Mesenchymal stem cell (in vitro differentiated cells and primary cell): ENCODE measurements at regions not wholly inside any gene's neighbourhood (a gene's known extent, or its start where the extent isn't known, plus 50 kb on each side); places are given as distances from the start of the nearest gene placed in this dataset.
"Not testable (repeated sequence)": the region's sequence is repeated elsewhere in the genome, so short reads cannot be mapped to it uniquely, and the experiment has no call there.

Experiments used
- DNase-seq: peaks from one replicate; pipeline ENCODE4 v3.0.0-alpha.2; 2013
- H2AFZ ChIP-seq: one replicate; pipeline ENCODE4 v1.6.1; 2013; ENCODE audit warnings: low read depth, mild to moderate bottlenecking, control low read depth, inconsistent platforms, low read length, moderate library complexity
- H2AK5ac ChIP-seq: 2 replicates; pipeline ENCODE4 v1.6.1; 2013; ENCODE audit warnings: low read length, moderate library complexity, mild to moderate bottlenecking, inconsistent platforms; ENCODE audit not compliant: severe bottlenecking
- H2BK120ac ChIP-seq: one replicate; pipeline ENCODE4 v1.6.1; 2013; ENCODE audit warnings: low read depth, mild to moderate bottlenecking, inconsistent platforms, low read length, moderate library complexity
- H2BK12ac ChIP-seq, 2 experiments: one replicate each; pipeline ENCODE4 v1.6.1; 2013; ENCODE audit warnings: inconsistent platforms in 2 of 2, low read length in 2 of 2, mild to moderate bottlenecking in 2 of 2, moderate library complexity in 2 of 2, control low read depth in 1 of 2
- H2BK15ac ChIP-seq: one replicate; pipeline ENCODE4 v1.6.1; 2013; ENCODE audit warnings: mild to moderate bottlenecking, low read depth, inconsistent platforms; ENCODE audit not compliant: poor library complexity, severe bottlenecking
- H2BK5ac ChIP-seq: 2 replicates; pipeline ENCODE4 v1.6.1; 2013; ENCODE audit warnings: low read depth, mild to moderate bottlenecking, low read length, control low read depth, inconsistent platforms; ENCODE audit not compliant: poor library complexity, severe bottlenecking
- H3K14ac ChIP-seq, 2 experiments: one replicate each; pipeline ENCODE4 v1.6.1; 2013; ENCODE audit warnings: inconsistent platforms in 2 of 2, low read length in 2 of 2, control low read depth in 1 of 2, mild to moderate bottlenecking in 1 of 2, moderate library complexity in 1 of 2
- H3K18ac ChIP-seq, 2 experiments: one replicate each; pipeline ENCODE4 v1.6.1; 2013; ENCODE audit warnings: inconsistent platforms in 2 of 2, low read length in 2 of 2, control low read depth in 1 of 2, low read depth in 1 of 2, mild to moderate bottlenecking in 1 of 2
- H3K23ac ChIP-seq, 2 experiments: one replicate each; pipeline ENCODE4 v1.6.1; 2013; ENCODE audit warnings: inconsistent platforms in 2 of 2, low read length in 2 of 2, mild to moderate bottlenecking in 2 of 2, moderate library complexity in 2 of 2, control low read depth in 1 of 2
- H3K27ac ChIP-seq: 2 replicates; pipeline ENCODE4 v1.5.1; 2013; ENCODE audit warnings: mild to moderate bottlenecking, moderate library complexity, low read length, control low read depth, inconsistent platforms; ENCODE audit not compliant: poor library complexity, severe bottlenecking
- H3K27me3 ChIP-seq, 2 experiments: 2 replicates each; pipeline versions ENCODE4 v1.6.1 to v1.7.0; 2013; ENCODE audit warnings: low read length in 2 of 2, mild to moderate bottlenecking in 2 of 2, moderate library complexity in 2 of 2, control low read depth in 1 of 2, inconsistent platforms in 1 of 2; ENCODE audit not compliant: control insufficient read depth in 1 of 2, insufficient read depth in 1 of 2
- H3K36me3 ChIP-seq, 2 experiments: 2 replicates each; pipeline versions ENCODE4 v1.6.1 to v1.7.0; 2013; ENCODE audit warnings: low read length in 2 of 2, control low read depth in 1 of 2, inconsistent platforms in 1 of 2, low read depth in 1 of 2, mild to moderate bottlenecking in 1 of 2; ENCODE audit not compliant: insufficient read depth in 2 of 2, control insufficient read depth in 1 of 2
- H3K4ac ChIP-seq, 2 experiments: one replicate each; pipeline ENCODE4 v1.6.1; 2013; ENCODE audit warnings: inconsistent platforms in 2 of 2, low read length in 2 of 2, mild to moderate bottlenecking in 2 of 2, moderate library complexity in 2 of 2, control low read depth in 1 of 2, low read depth in 1 of 2
- H3K4me1 ChIP-seq: 2 replicates; pipeline ENCODE4 v1.6.1; 2013; ENCODE audit warnings: low read depth, low read length, control low read depth; ENCODE audit not compliant: control insufficient read depth, insufficient read depth
- H3K4me2 ChIP-seq: 2 replicates; pipeline ENCODE4 v1.6.1; 2013; ENCODE audit warnings: low read length, mild to moderate bottlenecking, inconsistent platforms; ENCODE audit not compliant: poor library complexity, severe bottlenecking
- H3K4me3 ChIP-seq, 2 experiments: 2 replicates each; pipeline versions ENCODE4 v1.5.1 to v1.7.0; 2013; ENCODE audit warnings: low read length in 2 of 2, mild to moderate bottlenecking in 2 of 2, control low read depth in 1 of 2, low read depth in 1 of 2; ENCODE audit not compliant: insufficient read depth in 1 of 2
- H3K79me1 ChIP-seq: replicated peaks from 2 replicates; pipeline ENCODE4 v1.6.1; 2013; ENCODE audit warnings: mild to moderate bottlenecking, control low read depth, low read length, inconsistent platforms; ENCODE audit not compliant: poor library complexity, severe bottlenecking
- H3K9ac ChIP-seq: 2 replicates; pipeline ENCODE4 v1.7.0; 2013; ENCODE audit warnings: mild to moderate bottlenecking, low read length, moderate library complexity
- H3K9me3 ChIP-seq: 2 replicates; pipeline ENCODE4 v1.7.0; 2013; ENCODE audit warnings: mild to moderate bottlenecking, low read length; ENCODE audit not compliant: control insufficient read depth
- H4K8ac ChIP-seq: one replicate; pipeline ENCODE4 v1.6.1; 2013; ENCODE audit warnings: inconsistent platforms, mild to moderate bottlenecking, low read length, moderate library complexity
- H4K91ac ChIP-seq: one replicate; pipeline ENCODE4 v1.6.1; 2013; ENCODE audit warnings: mild to moderate bottlenecking, low read length, inconsistent platforms
- WGBS: methylation state at CpG from one replicate; pipeline ENCODE4 v1.1.7; 2013; ENCODE audit warnings: mixed read lengths; 5-methylcytosine and 5-hydroxymethylcytosine counted together

DNA sequence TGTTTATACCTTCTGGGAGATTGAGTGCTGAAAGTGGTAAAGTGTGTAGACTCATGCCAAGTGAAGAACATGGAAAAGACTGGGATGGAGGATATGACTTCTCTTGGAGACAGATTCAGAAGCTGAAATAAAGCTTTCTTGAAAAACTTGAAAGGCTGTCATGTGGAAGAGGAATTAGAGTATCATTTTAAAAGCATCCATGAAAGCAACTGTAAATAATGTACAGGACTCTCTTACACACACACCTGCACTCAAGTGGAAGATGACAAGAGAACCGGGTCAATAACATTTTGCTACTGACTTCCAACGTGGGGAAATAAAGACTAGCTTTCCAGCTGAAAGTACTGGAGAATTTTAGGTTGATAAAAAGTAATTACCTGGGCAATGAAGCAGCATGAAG is 658.2 kb downstream of the TDRD15 start:
- Histone ChIP-seq H3K4ac (no peak overlapping the region), H3K4me2 (no peak overlapping the region), H3K27me3 (no peaks in the 10 kb centered on the region), H3K9ac (no peak overlapping the region), H2AFZ (no peak overlapping the region), H3K27ac (no peak overlapping the region), H3K23ac (no peak overlapping the region), H3K4me1 (no peaks in the 10 kb centered on the region), H2BK120ac (no peak overlapping the region), H3K18ac (no peak overlapping the region), H3K4me3 (no peak overlapping the region), H4K8ac (no peak overlapping the region), H2BK5ac (no peak overlapping the region), H2AK5ac (no peak overlapping the region), H2BK15ac (no peak overlapping the region), H3K79me1 (no peaks in the 10 kb centered on the region), H3K36me3 (no peaks in the 10 kb centered on the region), H2BK12ac (no peak overlapping the region), H3K14ac (no peak overlapping the region), H3K9me3 (no peaks in the 10 kb centered on the region), H4K91ac (no peak overlapping the region)
- no peak for DNase-seq
- 71% methylated on average over 2 of the region's 2 CpGs for WGBS

DNA sequence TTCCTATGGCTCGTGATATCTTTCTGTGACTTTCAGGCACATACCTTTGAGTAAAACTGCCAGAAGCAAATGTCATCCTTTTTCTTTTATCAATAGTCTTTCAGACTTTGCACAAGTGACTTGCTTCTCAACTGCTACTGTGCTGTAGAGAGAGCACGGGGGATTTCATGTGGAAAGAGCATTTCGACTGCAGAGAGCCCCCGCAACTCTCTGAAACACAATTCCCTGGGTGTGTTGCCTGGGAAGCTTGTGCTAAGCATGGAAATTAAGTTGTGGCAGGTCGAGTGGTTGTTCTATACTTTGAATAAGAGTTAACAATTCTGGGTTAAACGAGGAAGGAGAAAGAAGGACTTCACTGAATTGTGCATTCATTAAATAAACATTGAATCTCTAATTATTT is 659.1 kb downstream of the TDRD15 start:
- Histone ChIP-seq H2BK15ac (no peak overlapping the region), H3K14ac (no peak overlapping the region), H4K8ac (no peak overlapping the region), H3K18ac (no peak overlapping the region), H3K4me3 (no peak overlapping the region), H3K9ac (no peak overlapping the region), H2BK12ac (no peak overlapping the region), H4K91ac (no peak overlapping the region), H3K4me2 (no peak overlapping the region), H2AFZ (no peak overlapping the region), H2BK120ac (no peak overlapping the region), H3K27me3 (no peaks in the 10 kb centered on the region), H2AK5ac (no peak overlapping the region), H3K4me1 (no peaks in the 10 kb centered on the region), H3K36me3 (no peaks in the 10 kb centered on the region), H3K27ac (no peak overlapping the region), H3K23ac (no peak overlapping the region), H3K79me1 (no peaks in the 10 kb centered on the region), H2BK5ac (no peak overlapping the region), H3K4ac (no peak overlapping the region), H3K9me3 (no peaks in the 10 kb centered on the region)
- 80% methylated on average over 5 of the region's 6 CpGs for whole genome bisulfite sequencing
- no peak for DNase-seq

DNA sequence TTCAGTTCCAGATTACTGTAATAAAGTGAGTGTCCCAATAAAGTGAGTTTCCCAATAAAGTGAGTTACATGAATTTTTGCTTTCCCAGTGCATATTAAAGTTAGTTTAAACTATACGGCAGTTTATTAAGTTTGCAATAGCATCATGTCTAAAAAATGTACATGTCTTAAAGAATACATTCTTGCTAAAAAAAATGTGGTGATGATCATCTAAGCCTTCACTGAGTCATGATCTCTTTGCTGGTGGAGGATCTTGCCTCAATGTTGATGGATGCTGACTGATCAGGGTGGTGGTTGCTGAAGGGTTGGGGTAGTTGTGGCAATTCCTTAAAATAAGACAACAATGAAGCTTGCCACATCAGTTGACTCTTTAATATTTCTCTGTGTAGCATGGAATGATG is 664.2 kb downstream of the TDRD15 start:
- H2AK5ac ChIP-seq: no peak overlapping the region
- H3K4me2 ChIP-seq: no peak overlapping the region
- H3K4ac ChIP-seq: no peak overlapping the region
- no peak overlapping the region for H3K27ac ChIP-seq
- H3K4me3 ChIP-seq: no peak overlapping the region
- H4K8ac ChIP-seq: no peak overlapping the region
- no peaks in the 10 kb centered on the region for H3K79me1 ChIP-seq
- no CpG with 5 or more reads among the region's 1 CpG for WGBS
- H3K9me3 ChIP-seq: no peaks in the 10 kb centered on the region
- no peaks in the 10 kb centered on the region for H3K36me3 ChIP-seq
- no peak for DNase-seq
- H2BK5ac ChIP-seq: no peak overlapping the region
- H2BK15ac ChIP-seq: no peak overlapping the region
- H2BK12ac ChIP-seq: no peak overlapping the region
- H3K23ac ChIP-seq: no peak overlapping the region
- no peaks in the 10 kb centered on the region for H3K27me3 ChIP-seq
- H4K91ac ChIP-seq: no peak overlapping the region
- H3K14ac ChIP-seq: no peak overlapping the region
- no peak overlapping the region for H3K9ac ChIP-seq
- no peak overlapping the region for H2AFZ ChIP-seq
- no peak overlapping the region for H3K18ac ChIP-seq
- H2BK120ac ChIP-seq: no peak overlapping the region
- no peaks in the 10 kb centered on the region for H3K4me1 ChIP-seq

DNA sequence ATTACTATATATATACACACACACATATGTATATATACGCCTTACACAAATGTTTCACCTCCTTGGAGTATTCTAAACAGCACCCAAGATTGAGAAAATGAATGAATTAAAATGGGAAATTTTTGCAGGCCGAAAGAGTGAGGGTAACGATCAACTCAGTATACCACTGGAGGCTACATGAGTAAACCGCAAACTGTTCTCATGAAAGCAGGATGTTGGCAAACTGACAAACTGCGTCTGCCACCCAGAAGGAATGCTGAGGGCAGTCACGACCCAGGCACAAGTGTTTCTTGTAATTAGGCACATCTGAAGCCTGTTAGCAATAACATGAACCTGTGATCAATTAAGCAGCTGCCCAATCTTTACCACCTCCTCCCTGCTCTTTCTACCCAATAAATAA is 666.5 kb downstream of the TDRD15 start:
- H3K4me1 ChIP-seq, H3K18ac ChIP-seq, H3K79me1 ChIP-seq, H3K23ac ChIP-seq, H3K4me3 ChIP-seq, H3K36me3 ChIP-seq, H3K14ac ChIP-seq, H3K27me3 ChIP-seq, H2AFZ ChIP-seq, H2BK120ac ChIP-seq, H2AK5ac ChIP-seq, H3K9ac ChIP-seq, H4K91ac ChIP-seq, H2BK5ac ChIP-seq, H3K27ac ChIP-seq, H3K9me3 ChIP-seq, DNase-seq, H3K4ac ChIP-seq, H3K4me2 ChIP-seq, H2BK12ac ChIP-seq, H2BK15ac ChIP-seq, H4K8ac ChIP-seq: not testable (repeated sequence)
- 78% methylated on average over 5 of the region's 6 CpGs for WGBS
